Ishikawa (cell line): ENCODE measurements at regions not wholly inside any gene's neighbourhood (a gene's known extent, or its start where the extent isn't known, plus 50 kb on each side); places are given as distances from the start of the nearest gene placed in this dataset.

Experiments
- CEBPB ChIP-seq: IDR thresholded peaks from 2 replicates; pipeline ENCODE4 v1.6.1; 2012
- CREB1 ChIP-seq: IDR thresholded peaks from 2 replicates; pipeline ENCODE4 v1.6.1; 2012; ENCODE audit warnings: low read depth
- EGR1 ChIP-seq: IDR thresholded peaks from 2 replicates; pipeline ENCODE4 v1.6.1; 2012
- EP300 ChIP-seq: IDR thresholded peaks from 2 replicates; pipeline ENCODE4 v1.6.1; 2012; ENCODE audit warnings: borderline replicate concordance
- FOXM1 ChIP-seq: IDR thresholded peaks from 2 replicates; pipeline ENCODE4 v1.6.1; 2012; ENCODE audit warnings: low read depth, borderline replicate concordance
- MAX ChIP-seq: IDR thresholded peaks from 2 replicates; pipeline ENCODE4 v1.6.1; 2012
- NFIC ChIP-seq: IDR thresholded peaks from 2 replicates; pipeline ENCODE4 v1.6.1; 2012
- RAD21 ChIP-seq: IDR thresholded peaks from 2 replicates; pipeline ENCODE4 v1.6.1; 2012; ENCODE audit warnings: low read depth
- REST ChIP-seq: IDR thresholded peaks from 2 replicates; pipeline ENCODE4 v1.6.1; 2012; ENCODE audit warnings: low read depth, mild to moderate bottlenecking
- TAF1 ChIP-seq: IDR thresholded peaks from 2 replicates; pipeline ENCODE4 v1.6.1; 2012; ENCODE audit warnings: low read depth, mild to moderate bottlenecking
- TCF12 ChIP-seq: IDR thresholded peaks from 2 replicates; pipeline ENCODE4 v1.6.1; 2012; ENCODE audit warnings: low read depth
- TEAD4 ChIP-seq: IDR thresholded peaks from 2 replicates; pipeline ENCODE4 v1.6.1; 2012
- USF1 ChIP-seq: IDR thresholded peaks from 2 replicates; pipeline ENCODE4 v1.6.1; 2012
- YY1 ChIP-seq: IDR thresholded peaks from 2 replicates; pipeline ENCODE4 v1.6.1; 2012; ENCODE audit warnings: low read depth
- ZBTB7A ChIP-seq: IDR thresholded peaks from 2 replicates; pipeline ENCODE4 v1.6.1; 2012; ENCODE audit warnings: low read depth

GRCh38 chr6:80472271-80472670, 365.8 kb downstream of the BCKDHB start:
- TF ChIP-seq MAX (no peak), CEBPB (no peak)

- no peak for TF ChIP-seq TEAD4
- TF ChIP-seq MAX, result no peak
- TF ChIP-seq TAF1, result no peak
- TF ChIP-seq EP300, result no peak
These were observed 363.5 kb downstream of the BCKDHB start for GRCh38 chr6:80469977-80470376.

GRCh38 chr6:80468398-80468797, 361.9 kb downstream of the BCKDHB start:
- TF ChIP-seq ZBTB7A, result no peak
- no peak for TF ChIP-seq USF1
- TF ChIP-seq CEBPB, result no peak
- TF ChIP-seq CREB1, result no peak
- TF ChIP-seq TCF12, result no peak
- TF ChIP-seq NFIC, result no peak
- no peak for TF ChIP-seq EGR1
- no peak for TF ChIP-seq FOXM1
- no peak for TF ChIP-seq MAX
- TF ChIP-seq EP300, result no peak
- no peak for TF ChIP-seq TAF1
- no peak for TF ChIP-seq RAD21
- no peak for TF ChIP-seq YY1

- TF ChIP-seq REST, result no peak
- no peak for TF ChIP-seq EP300
- TF ChIP-seq TAF1, result no peak
- TF ChIP-seq MAX, result no peak
- no peak for TF ChIP-seq NFIC
- no peak for TF ChIP-seq EGR1
- TF ChIP-seq CEBPB, result no peak
- no peak for TF ChIP-seq YY1
- no peak for TF ChIP-seq TEAD4
- TF ChIP-seq USF1, result no peak
- TF ChIP-seq ZBTB7A, result no peak
- TF ChIP-seq CREB1, result no peak
- TF ChIP-seq RAD21, result no peak
- no peak for TF ChIP-seq FOXM1
- no peak for TF ChIP-seq TCF12
These were observed 360.9 kb downstream of the BCKDHB start for GRCh38 chr6:80467408-80467807.

- no peak for TF ChIP-seq EGR1
- TF ChIP-seq ZBTB7A, result no peak
- no peak for TF ChIP-seq YY1
- TF ChIP-seq TCF12, result no peak
- no peak for TF ChIP-seq MAX
- TF ChIP-seq RAD21, result no peak
- no peak for TF ChIP-seq TAF1
- no peak for TF ChIP-seq CEBPB
- TF ChIP-seq REST, result no peak
- TF ChIP-seq USF1, result no peak
- no peak for TF ChIP-seq CREB1
- no peak for TF ChIP-seq EP300
- TF ChIP-seq NFIC, result no peak
- no peak for TF ChIP-seq FOXM1
- TF ChIP-seq TEAD4, result no peak
These were observed 360.5 kb downstream of the BCKDHB start for GRCh38 chr6:80466981-80467380.
